WTC11 (cell line): ENCODE measurements at regions not wholly inside any gene's neighbourhood (a gene's known extent, or its start where the extent isn't known, plus 50 kb on each side); places are given as distances from the start of the nearest gene placed in this dataset.

ENCODE experiments used
- CREB1 ChIP-seq: sonication (generic); formaldehyde crosslinking; IDR thresholded peaks from 2 replicates; pipeline ENCODE4 v1.8.0; 2023; ENCODE audit warnings: mild to moderate bottlenecking, missing genetic modification reagents
- CREM ChIP-seq: sonication (generic); formaldehyde crosslinking; IDR thresholded peaks from 2 replicates; pipeline ENCODE4 v1.8.1; 2022; ENCODE audit warnings: mild to moderate bottlenecking, missing genetic modification reagents, moderate library complexity
- JUN ChIP-seq: sonication (generic); formaldehyde crosslinking; IDR thresholded peaks from 2 replicates; pipeline ENCODE4 v1.8.0; 2023; ENCODE audit warnings: mild to moderate bottlenecking, missing genetic modification reagents
- NFYB ChIP-seq: sonication (generic); formaldehyde crosslinking; conservative IDR thresholded peaks from 2 replicates; pipeline ENCODE4 v1.8.0; 2022; ENCODE audit warnings: low read depth, missing genetic modification reagents
- SMAD3 ChIP-seq: sonication (generic); formaldehyde crosslinking; IDR thresholded peaks from 2 replicates; pipeline ENCODE4 v1.8.0; 2022; ENCODE audit warnings: missing genetic modification reagents, mild to moderate bottlenecking, borderline replicate concordance
- TF ChIP-seq, protein P1 (sequence below): sonication (generic); formaldehyde crosslinking; IDR thresholded peaks from 2 replicates; pipeline ENCODE4 v1.8.0; 2022; ENCODE audit warnings: mild to moderate bottlenecking, missing genetic modification reagents
- TF ChIP-seq, protein P2 (sequence below): fragments of 200-600 bp; IDR thresholded peaks from 2 replicates; pipeline ENCODE4 v1.8.0; 2022; ENCODE audit warnings: antibody characterized with exemption
- TF ChIP-seq, protein P3 (sequence below): sonication (generic); formaldehyde crosslinking; IDR thresholded peaks from 2 replicates; pipeline ENCODE4 v1.8.1; 2022; ENCODE audit warnings: missing genetic modification reagents, borderline replicate concordance
- TF ChIP-seq, protein P4 (sequence below): sonication (generic); formaldehyde crosslinking; IDR thresholded peaks from 2 replicates; pipeline ENCODE4 v1.8.1; 2023; ENCODE audit warnings: mild to moderate bottlenecking, missing genetic modification reagents, moderate library complexity
- TF ChIP-seq, protein P5 (sequence below): sonication (generic); formaldehyde crosslinking; IDR thresholded peaks from 2 replicates; pipeline ENCODE4 v1.8.0; 2022; ENCODE audit warnings: mild to moderate bottlenecking, missing genetic modification reagents
- TF ChIP-seq, protein P6 (sequence below): sonication (generic); formaldehyde crosslinking; IDR thresholded peaks from 2 replicates; pipeline ENCODE4 v1.8.0; 2022; ENCODE audit warnings: mild to moderate bottlenecking, missing genetic modification reagents
- TF ChIP-seq, protein P7 (sequence below): sonication (generic); formaldehyde crosslinking; IDR thresholded peaks from 2 replicates; pipeline ENCODE4 v1.8.1; 2023; ENCODE audit warnings: mild to moderate bottlenecking, missing genetic modification reagents, moderate library complexity
- TF ChIP-seq, protein P8 (sequence below): sonication (generic); formaldehyde crosslinking; conservative IDR thresholded peaks from 2 replicates; pipeline ENCODE4 v1.8.1; 2022; ENCODE audit warnings: mild to moderate bottlenecking, missing genetic modification reagents

DNA sequence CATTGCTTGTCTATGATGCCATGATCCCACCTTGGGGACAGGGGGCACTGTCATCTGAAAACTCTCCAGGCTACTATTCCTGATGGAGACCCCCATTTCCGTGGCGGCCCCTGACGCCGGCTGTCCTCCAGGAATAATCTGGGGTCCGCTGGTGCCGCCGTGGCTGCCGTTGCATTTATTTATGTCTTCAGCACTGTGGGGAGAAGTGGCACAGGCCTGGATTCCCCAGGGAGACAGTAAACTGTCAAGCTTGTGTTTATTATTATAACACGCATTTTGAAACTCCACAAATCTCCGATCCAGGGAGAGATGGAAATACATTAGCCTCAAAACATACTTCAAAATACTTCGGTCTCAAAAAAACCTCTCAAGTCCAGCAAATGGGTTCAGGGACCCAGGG is 126.9 kb upstream of the C1orf174 start:
- TF ChIP-seq JUN (CRISPR knock-in tag) (no peak), CREB1 (CRISPR knock-in tag) (no peak), SMAD3 (CRISPR knock-in tag) (no peak), CREM (CRISPR knock-in tag) (no peak), NFYB (CRISPR knock-in tag) (no peak)
- TF ChIP-seq, protein P1, sequence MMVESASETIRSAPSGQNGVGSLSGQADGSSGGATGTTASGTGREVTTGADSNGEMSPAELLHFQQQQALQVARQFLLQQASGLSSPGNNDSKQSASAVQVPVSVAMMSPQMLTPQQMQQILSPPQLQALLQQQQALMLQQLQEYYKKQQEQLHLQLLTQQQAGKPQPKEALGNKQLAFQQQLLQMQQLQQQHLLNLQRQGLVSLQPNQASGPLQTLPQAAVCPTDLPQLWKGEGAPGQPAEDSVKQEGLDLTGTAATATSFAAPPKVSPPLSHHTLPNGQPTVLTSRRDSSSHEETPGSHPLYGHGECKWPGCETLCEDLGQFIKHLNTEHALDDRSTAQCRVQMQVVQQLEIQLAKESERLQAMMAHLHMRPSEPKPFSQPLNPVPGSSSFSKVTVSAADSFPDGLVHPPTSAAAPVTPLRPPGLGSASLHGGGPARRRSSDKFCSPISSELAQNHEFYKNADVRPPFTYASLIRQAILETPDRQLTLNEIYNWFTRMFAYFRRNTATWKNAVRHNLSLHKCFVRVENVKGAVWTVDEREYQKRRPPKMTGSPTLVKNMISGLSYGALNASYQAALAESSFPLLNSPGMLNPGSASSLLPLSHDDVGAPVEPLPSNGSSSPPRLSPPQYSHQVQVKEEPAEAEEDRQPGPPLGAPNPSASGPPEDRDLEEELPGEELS (CRISPR knock-in tag), result no peak
- TF ChIP-seq, protein P2, sequence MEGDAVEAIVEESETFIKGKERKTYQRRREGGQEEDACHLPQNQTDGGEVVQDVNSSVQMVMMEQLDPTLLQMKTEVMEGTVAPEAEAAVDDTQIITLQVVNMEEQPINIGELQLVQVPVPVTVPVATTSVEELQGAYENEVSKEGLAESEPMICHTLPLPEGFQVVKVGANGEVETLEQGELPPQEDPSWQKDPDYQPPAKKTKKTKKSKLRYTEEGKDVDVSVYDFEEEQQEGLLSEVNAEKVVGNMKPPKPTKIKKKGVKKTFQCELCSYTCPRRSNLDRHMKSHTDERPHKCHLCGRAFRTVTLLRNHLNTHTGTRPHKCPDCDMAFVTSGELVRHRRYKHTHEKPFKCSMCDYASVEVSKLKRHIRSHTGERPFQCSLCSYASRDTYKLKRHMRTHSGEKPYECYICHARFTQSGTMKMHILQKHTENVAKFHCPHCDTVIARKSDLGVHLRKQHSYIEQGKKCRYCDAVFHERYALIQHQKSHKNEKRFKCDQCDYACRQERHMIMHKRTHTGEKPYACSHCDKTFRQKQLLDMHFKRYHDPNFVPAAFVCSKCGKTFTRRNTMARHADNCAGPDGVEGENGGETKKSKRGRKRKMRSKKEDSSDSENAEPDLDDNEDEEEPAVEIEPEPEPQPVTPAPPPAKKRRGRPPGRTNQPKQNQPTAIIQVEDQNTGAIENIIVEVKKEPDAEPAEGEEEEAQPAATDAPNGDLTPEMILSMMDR, result no peak
- TF ChIP-seq, protein P3, sequence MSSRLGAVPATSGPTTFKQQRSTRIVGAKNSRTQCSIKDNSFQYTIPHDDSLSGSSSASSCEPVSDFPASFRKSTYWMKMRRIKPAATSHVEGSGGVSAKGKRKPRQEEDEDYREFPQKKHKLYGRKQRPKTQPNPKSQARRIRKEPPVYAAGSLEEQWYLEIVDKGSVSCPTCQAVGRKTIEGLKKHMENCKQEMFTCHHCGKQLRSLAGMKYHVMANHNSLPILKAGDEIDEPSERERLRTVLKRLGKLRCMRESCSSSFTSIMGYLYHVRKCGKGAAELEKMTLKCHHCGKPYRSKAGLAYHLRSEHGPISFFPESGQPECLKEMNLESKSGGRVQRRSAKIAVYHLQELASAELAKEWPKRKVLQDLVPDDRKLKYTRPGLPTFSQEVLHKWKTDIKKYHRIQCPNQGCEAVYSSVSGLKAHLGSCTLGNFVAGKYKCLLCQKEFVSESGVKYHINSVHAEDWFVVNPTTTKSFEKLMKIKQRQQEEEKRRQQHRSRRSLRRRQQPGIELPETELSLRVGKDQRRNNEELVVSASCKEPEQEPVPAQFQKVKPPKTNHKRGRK (CRISPR knock-in tag), result no peak
- TF ChIP-seq, protein P4, sequence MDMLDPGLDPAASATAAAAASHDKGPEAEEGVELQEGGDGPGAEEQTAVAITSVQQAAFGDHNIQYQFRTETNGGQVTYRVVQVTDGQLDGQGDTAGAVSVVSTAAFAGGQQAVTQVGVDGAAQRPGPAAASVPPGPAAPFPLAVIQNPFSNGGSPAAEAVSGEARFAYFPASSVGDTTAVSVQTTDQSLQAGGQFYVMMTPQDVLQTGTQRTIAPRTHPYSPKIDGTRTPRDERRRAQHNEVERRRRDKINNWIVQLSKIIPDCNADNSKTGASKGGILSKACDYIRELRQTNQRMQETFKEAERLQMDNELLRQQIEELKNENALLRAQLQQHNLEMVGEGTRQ (CRISPR knock-in tag), result no peak
- TF ChIP-seq, protein P5, sequence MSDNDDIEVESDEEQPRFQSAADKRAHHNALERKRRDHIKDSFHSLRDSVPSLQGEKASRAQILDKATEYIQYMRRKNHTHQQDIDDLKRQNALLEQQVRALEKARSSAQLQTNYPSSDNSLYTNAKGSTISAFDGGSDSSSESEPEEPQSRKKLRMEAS (CRISPR knock-in tag), result no peak
- TF ChIP-seq, protein P6, sequence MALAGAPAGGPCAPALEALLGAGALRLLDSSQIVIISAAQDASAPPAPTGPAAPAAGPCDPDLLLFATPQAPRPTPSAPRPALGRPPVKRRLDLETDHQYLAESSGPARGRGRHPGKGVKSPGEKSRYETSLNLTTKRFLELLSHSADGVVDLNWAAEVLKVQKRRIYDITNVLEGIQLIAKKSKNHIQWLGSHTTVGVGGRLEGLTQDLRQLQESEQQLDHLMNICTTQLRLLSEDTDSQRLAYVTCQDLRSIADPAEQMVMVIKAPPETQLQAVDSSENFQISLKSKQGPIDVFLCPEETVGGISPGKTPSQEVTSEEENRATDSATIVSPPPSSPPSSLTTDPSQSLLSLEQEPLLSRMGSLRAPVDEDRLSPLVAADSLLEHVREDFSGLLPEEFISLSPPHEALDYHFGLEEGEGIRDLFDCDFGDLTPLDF (CRISPR knock-in tag), result no peak
- TF ChIP-seq, protein P7, sequence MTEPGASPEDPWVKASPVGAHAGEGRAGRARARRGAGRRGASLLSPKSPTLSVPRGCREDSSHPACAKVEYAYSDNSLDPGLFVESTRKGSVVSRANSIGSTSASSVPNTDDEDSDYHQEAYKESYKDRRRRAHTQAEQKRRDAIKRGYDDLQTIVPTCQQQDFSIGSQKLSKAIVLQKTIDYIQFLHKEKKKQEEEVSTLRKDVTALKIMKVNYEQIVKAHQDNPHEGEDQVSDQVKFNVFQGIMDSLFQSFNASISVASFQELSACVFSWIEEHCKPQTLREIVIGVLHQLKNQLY (CRISPR knock-in tag), result no peak
- TF ChIP-seq, protein P8, sequence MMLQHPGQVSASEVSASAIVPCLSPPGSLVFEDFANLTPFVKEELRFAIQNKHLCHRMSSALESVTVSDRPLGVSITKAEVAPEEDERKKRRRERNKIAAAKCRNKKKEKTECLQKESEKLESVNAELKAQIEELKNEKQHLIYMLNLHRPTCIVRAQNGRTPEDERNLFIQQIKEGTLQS (CRISPR knock-in tag), result no peak
